ENCODE measurements at regions not wholly inside any gene's neighbourhood (a gene's known extent, or its start where the extent isn't known, plus 50 kb on each side); places are given as distances from the start of the nearest gene placed in this dataset.

DNA sequence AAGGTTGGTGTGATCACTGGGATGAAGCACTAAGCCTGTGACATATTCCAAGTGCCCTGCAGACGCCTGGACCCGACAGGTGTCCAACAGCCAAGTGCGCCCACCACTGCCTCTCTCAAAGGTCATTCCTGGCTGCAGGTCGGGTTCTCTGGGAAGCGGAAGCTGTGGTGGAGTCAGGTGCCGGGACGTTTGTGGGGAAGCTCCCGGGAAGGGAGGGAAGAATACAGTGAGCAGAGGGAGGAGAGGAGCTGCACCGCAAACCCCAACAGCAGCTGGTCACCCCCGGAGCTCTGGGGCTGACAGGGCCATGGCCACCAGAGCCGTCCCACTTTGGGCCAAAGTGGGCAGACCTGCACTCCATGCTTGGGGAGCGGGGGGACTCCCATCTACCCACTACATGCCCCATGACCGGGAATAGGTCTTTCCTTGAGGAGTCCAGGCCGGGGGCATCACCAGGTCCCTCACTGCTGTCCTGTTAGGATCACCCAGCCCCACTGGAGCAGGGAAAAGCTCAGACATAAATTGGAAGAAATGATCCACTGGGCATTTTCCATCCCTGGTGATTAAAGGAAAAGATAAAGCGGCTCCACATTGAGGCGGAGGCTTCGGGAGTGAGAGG is 84.5 kb upstream of the PPP2R2D start:
- Histone ChIP-seq H2BK5ac (ENCODE audit: low read depth, low read length, poor library complexity, severe bottlenecking) (no peak overlapping the region), H3K4ac (ENCODE audit: low read depth in 1 of 2, low read length in 2 of 2) (no peak overlapping the region), H3K9me3 (ENCODE audit: control insufficient read depth, low read length) (no peaks in the 10 kb centered on the region), H3K36me3 (ENCODE audit: control insufficient read depth in 1 of 2, insufficient read depth in 2 of 2, low read depth in 1 of 2, low read length in 2 of 2) (no peaks in the 10 kb centered on the region), H2BK15ac (ENCODE audit: low read depth, poor library complexity, severe bottlenecking) (no peak overlapping the region), H4K91ac (ENCODE audit: low read length) (no peak overlapping the region), H3K79me1 (replicated peaks; ENCODE audit: low read length, poor library complexity, severe bottlenecking) (no peaks in the 10 kb centered on the region), H2BK120ac (ENCODE audit: low read depth, low read length) (no peak overlapping the region), H3K4me1 (ENCODE audit: control insufficient read depth, insufficient read depth, low read depth, low read length) (peaks cover 3% of the 10 kb centered on the region), H2AFZ (ENCODE audit: low read depth, low read length) (no peak overlapping the region), H3K9ac (ENCODE audit: low read length) (no peak overlapping the region), H4K8ac (ENCODE audit: low read length) (no peak overlapping the region), H3K18ac (ENCODE audit: low read depth in 1 of 2, low read length in 2 of 2) (no peak overlapping the region), H3K27ac (ENCODE audit: low read length, poor library complexity, severe bottlenecking) (no peak overlapping the region), H3K14ac (ENCODE audit: low read length in 2 of 2) (no peak overlapping the region), H3K4me3 (ENCODE audit: insufficient read depth in 1 of 2, low read depth in 1 of 2, low read length in 2 of 2) (no peak overlapping the region), H3K4me2 (ENCODE audit: low read length, poor library complexity, severe bottlenecking) (no peak overlapping the region), H3K27me3 (ENCODE audit: control insufficient read depth in 1 of 2, insufficient read depth in 1 of 2, low read length in 2 of 2) (peaks cover 0 to 22% of the 10 kb centered on the region in 2 experiments), H3K23ac (ENCODE audit: low read length in 2 of 2) (no peak overlapping the region), H2AK5ac (ENCODE audit: low read length, severe bottlenecking) (no peak overlapping the region), H2BK12ac (ENCODE audit: low read length in 2 of 2) (no peak overlapping the region)
- 79% methylated on average over 16 of the region's 17 CpGs for WGBS
- no peak for DNase-seq

GRCh38 chr10:131816941-131817700 is 83.7 kb upstream of the PPP2R2D start:
- DNase-seq: no peak
- H3K9ac ChIP-seq (ENCODE audit: low read length): no peak overlapping the region

GRCh38 chr10:131817866-131818509 is 82.8 kb upstream of the PPP2R2D start:
- Histone ChIP-seq H3K18ac (ENCODE audit: low read depth in 1 of 2, low read length in 2 of 2) (no peak overlapping the region), H3K79me1 (replicated peaks; ENCODE audit: low read length, poor library complexity, severe bottlenecking) (no peaks in the 10 kb centered on the region), H2BK5ac (ENCODE audit: low read depth, low read length, poor library complexity, severe bottlenecking) (no peak overlapping the region), H3K36me3 (ENCODE audit: control insufficient read depth in 1 of 2, insufficient read depth in 2 of 2, low read depth in 1 of 2, low read length in 2 of 2) (no peaks in the 10 kb centered on the region), H3K4me2 (ENCODE audit: low read length, poor library complexity, severe bottlenecking) (no peak overlapping the region), H4K91ac (ENCODE audit: low read length) (no peak overlapping the region), H2BK12ac (ENCODE audit: low read length in 2 of 2) (no peak overlapping the region), H3K4me3 (ENCODE audit: insufficient read depth in 1 of 2, low read depth in 1 of 2, low read length in 2 of 2) (no peak overlapping the region), H3K4ac (ENCODE audit: low read depth in 1 of 2, low read length in 2 of 2) (no peak overlapping the region), H2BK120ac (ENCODE audit: low read depth, low read length) (no peak overlapping the region), H4K8ac (ENCODE audit: low read length) (no peak overlapping the region), H2AFZ (ENCODE audit: low read depth, low read length) (no peak overlapping the region), H3K9me3 (ENCODE audit: control insufficient read depth, low read length) (no peaks in the 10 kb centered on the region), H2AK5ac (ENCODE audit: low read length, severe bottlenecking) (no peak overlapping the region), H3K23ac (ENCODE audit: low read length in 2 of 2) (no peak overlapping the region), H3K4me1 (ENCODE audit: control insufficient read depth, insufficient read depth, low read depth, low read length) (peaks cover 3% of the 10 kb centered on the region), H3K27me3 (ENCODE audit: control insufficient read depth in 1 of 2, insufficient read depth in 1 of 2, low read length in 2 of 2) (peaks cover 0 to 22% of the 10 kb centered on the region in 2 experiments), H2BK15ac (ENCODE audit: low read depth, poor library complexity, severe bottlenecking) (no peak overlapping the region), H3K27ac (ENCODE audit: low read length, poor library complexity, severe bottlenecking) (no peak overlapping the region), H3K9ac (ENCODE audit: low read length) (no peak overlapping the region), H3K14ac (ENCODE audit: low read length in 2 of 2) (no peak overlapping the region)
- 74% methylated on average over 10 of the region's 13 CpGs for WGBS
- DNase-seq: no peak

More at GRCh38 chr10:131816941-131817700, 83.7 kb upstream of the PPP2R2D start:
- Histone ChIP-seq H2BK120ac (ENCODE audit: low read depth, low read length) (no peak overlapping the region), H3K4me3 (ENCODE audit: insufficient read depth in 1 of 2, low read depth in 1 of 2, low read length in 2 of 2) (no peak overlapping the region), H3K27ac (ENCODE audit: low read length, poor library complexity, severe bottlenecking) (no peak overlapping the region), H2BK15ac (ENCODE audit: low read depth, poor library complexity, severe bottlenecking) (no peak overlapping the region), H2AK5ac (ENCODE audit: low read length, severe bottlenecking) (no peak overlapping the region), H2AFZ (ENCODE audit: low read depth, low read length) (no peak overlapping the region), H3K79me1 (replicated peaks; ENCODE audit: low read length, poor library complexity, severe bottlenecking) (no peaks in the 10 kb centered on the region), H3K36me3 (ENCODE audit: control insufficient read depth in 1 of 2, insufficient read depth in 2 of 2, low read depth in 1 of 2, low read length in 2 of 2) (no peaks in the 10 kb centered on the region), H3K14ac (ENCODE audit: low read length in 2 of 2) (no peak overlapping the region), H3K4ac (ENCODE audit: low read depth in 1 of 2, low read length in 2 of 2) (no peak overlapping the region), H4K91ac (ENCODE audit: low read length) (no peak overlapping the region), H3K9me3 (ENCODE audit: control insufficient read depth, low read length) (no peaks in the 10 kb centered on the region), H4K8ac (ENCODE audit: low read length) (no peak overlapping the region), H3K4me1 (ENCODE audit: control insufficient read depth, insufficient read depth, low read depth, low read length) (peaks cover 3% of the 10 kb centered on the region), H2BK12ac (ENCODE audit: low read length in 2 of 2) (no peak overlapping the region), H3K4me2 (ENCODE audit: low read length, poor library complexity, severe bottlenecking) (no peak overlapping the region), H3K23ac (ENCODE audit: low read length in 2 of 2) (no peak overlapping the region), H3K27me3 (ENCODE audit: control insufficient read depth in 1 of 2, insufficient read depth in 1 of 2, low read length in 2 of 2) (peaks cover 0 to 22% of the 10 kb centered on the region in 2 experiments), H2BK5ac (ENCODE audit: low read depth, low read length, poor library complexity, severe bottlenecking) (no peak overlapping the region), H3K18ac (ENCODE audit: low read depth in 1 of 2, low read length in 2 of 2) (no peak overlapping the region)
- WGBS: 80% methylated on average over 13 of the region's 13 CpGs

GRCh38 chr10:131818510-131819234 is 82.1 kb upstream of the PPP2R2D start:
- 91% methylated on average over 22 of the region's 22 CpGs for WGBS
- no peak overlapping the region for H2BK12ac ChIP-seq (ENCODE audit: low read length in 2 of 2)

More at GRCh38 chr10:131818510-131819234, 82.1 kb upstream of the PPP2R2D start:
- Histone ChIP-seq H2BK15ac (ENCODE audit: low read depth, poor library complexity, severe bottlenecking) (no peak overlapping the region), H4K8ac (ENCODE audit: low read length) (no peak overlapping the region), H3K4me2 (ENCODE audit: low read length, poor library complexity, severe bottlenecking) (no peak overlapping the region), H3K4ac (ENCODE audit: low read depth in 1 of 2, low read length in 2 of 2) (no peak overlapping the region), H3K27ac (ENCODE audit: low read length, poor library complexity, severe bottlenecking) (no peak overlapping the region), H3K9me3 (ENCODE audit: control insufficient read depth, low read length) (no peaks in the 10 kb centered on the region), H2BK120ac (ENCODE audit: low read depth, low read length) (no peak overlapping the region), H3K23ac (ENCODE audit: low read length in 2 of 2) (no peak overlapping the region), H3K9ac (ENCODE audit: low read length) (no peak overlapping the region), H3K18ac (ENCODE audit: low read depth in 1 of 2, low read length in 2 of 2) (no peak overlapping the region), H2AK5ac (ENCODE audit: low read length, severe bottlenecking) (no peak overlapping the region), H3K79me1 (replicated peaks; ENCODE audit: low read length, poor library complexity, severe bottlenecking) (no peaks in the 10 kb centered on the region), H3K4me1 (ENCODE audit: control insufficient read depth, insufficient read depth, low read depth, low read length) (peaks cover 3% of the 10 kb centered on the region), H2BK5ac (ENCODE audit: low read depth, low read length, poor library complexity, severe bottlenecking) (no peak overlapping the region), H3K36me3 (ENCODE audit: control insufficient read depth in 1 of 2, insufficient read depth in 2 of 2, low read depth in 1 of 2, low read length in 2 of 2) (no peaks in the 10 kb centered on the region), H3K27me3 (ENCODE audit: control insufficient read depth in 1 of 2, insufficient read depth in 1 of 2, low read length in 2 of 2) (peaks cover 0 to 22% of the 10 kb centered on the region in 2 experiments), H3K4me3 (ENCODE audit: insufficient read depth in 1 of 2, low read depth in 1 of 2, low read length in 2 of 2) (no peak overlapping the region), H2AFZ (ENCODE audit: low read depth, low read length) (no peak overlapping the region), H3K14ac (ENCODE audit: low read length in 2 of 2) (no peak overlapping the region), H4K91ac (ENCODE audit: low read length) (no peak overlapping the region)
- no peak for DNase-seq
